ENCODE measurements at regions not wholly inside any gene's neighbourhood (a gene's known extent, or its start where the extent isn't known, plus 50 kb on each side); places are given as distances from the start of the nearest gene placed in this dataset.

DNA sequence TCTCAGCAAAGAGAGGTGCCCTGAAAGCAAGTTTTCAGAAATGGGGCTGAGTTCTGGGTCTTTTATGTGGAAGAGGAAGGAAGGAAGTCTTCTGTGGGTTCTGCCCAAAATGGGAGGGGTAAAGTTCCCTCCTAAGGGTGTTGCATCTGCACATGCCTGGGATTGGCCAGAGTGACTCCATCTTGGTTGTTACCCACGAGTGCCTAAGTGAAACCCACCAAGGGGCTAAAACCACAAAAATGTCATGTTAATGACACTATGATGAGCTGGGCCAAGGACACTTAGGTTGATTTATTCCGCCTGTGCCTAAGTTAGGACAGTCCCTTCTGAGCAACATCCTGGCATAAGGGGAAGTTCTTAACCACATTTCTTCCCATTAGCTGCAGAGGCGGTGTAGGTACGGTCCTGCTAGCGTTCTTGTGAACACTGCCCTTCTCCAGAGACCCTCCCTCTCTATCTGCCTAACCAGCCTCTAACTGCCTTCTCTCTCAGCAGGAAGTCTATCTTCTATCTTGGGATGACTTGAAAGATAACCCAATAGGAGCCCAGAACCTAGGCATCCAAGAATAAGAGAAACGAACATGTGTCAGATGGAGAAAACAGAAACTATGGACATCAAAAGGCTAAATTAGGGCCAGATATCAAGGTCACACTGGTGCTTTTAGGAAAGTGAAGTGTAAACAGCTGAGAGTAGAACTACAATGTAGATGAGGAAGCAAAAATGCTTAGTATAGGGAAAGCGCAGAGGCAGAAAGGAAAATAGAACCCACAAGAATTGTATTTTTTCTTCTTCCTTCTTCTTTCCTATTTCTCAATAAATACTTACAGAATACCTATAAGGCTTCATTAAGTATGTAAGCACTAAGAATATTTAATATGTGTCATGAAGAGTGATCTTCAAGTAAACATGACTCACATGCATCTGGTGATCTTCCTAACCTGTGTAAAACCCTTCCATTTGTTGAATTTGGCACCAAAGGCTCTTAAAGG lies 104.2 kb upstream of the AMN1 start (continued):
- TF ChIP-seq ZNF263 (CRISPR knock-in tag; IDR thresholded peaks at IDR 0.05; ENCODE audit: borderline replicate concordance) (no peak), KLF16 (IDR thresholded peaks at IDR 0.05) (no peak), ZNF764 (CRISPR knock-in tag; IDR thresholded peaks at IDR 0.05; ENCODE audit: low read depth) (peak; percentile 22; the same call in 1 of the 2 replicates), DDX20 (tag; IDR thresholded peaks at IDR 0.05; ENCODE audit: low read depth) (peak; percentile 95), SRSF1 (IDR thresholded peaks at IDR 0.05; ENCODE audit: low read depth, low read length) (no peak), ZNF707 (CRISPR knock-in tag; conservative IDR thresholded peaks at IDR 0.05) (peak; percentile 75), KLF13 (tag; IDR thresholded peaks at IDR 0.05; ENCODE audit: borderline replicate concordance, low read depth) (peak; percentile 78; the same call in 1 of the 2 replicates), TCF3 (CRISPR knock-in tag; IDR thresholded peaks at IDR 0.05) (peak; percentile 76), ZNF76 (CRISPR knock-in tag; IDR thresholded peaks at IDR 0.05; ENCODE audit: borderline replicate concordance) (0 out of 2 replicates have a peak, but pooled peaks have one; percentile 89), CBFA2T3 (IDR thresholded peaks at IDR 0.05) (peak; percentile 78), HNRNPK (IDR thresholded peaks at IDR 0.05; ENCODE audit: low read depth, low read length, poor library complexity, severe bottlenecking) (no peak), YY1 (IDR thresholded peaks at IDR 0.05; ENCODE audit: borderline replicate concordance in 1 of 3, control insufficient read depth in 1 of 3, extremely low read depth in 1 of 3, insufficient read depth in 3 of 3, insufficient read length in 1 of 3, insufficient replicate concordance in 2 of 3, low read depth in 1 of 3, low read length in 2 of 3) (peak in 1 of 3 experiments; percentile 51), PTRF (tag; IDR thresholded peaks at IDR 0.05) (peak; percentile 86), ELF4 (CRISPR knock-in tag; IDR thresholded peaks at IDR 0.05) (peak; percentile 67; the same call in 1 of the 2 replicates), GABPB2 (CRISPR knock-in tag; conservative IDR thresholded peaks at IDR 0.05) (no peak)
- TF ChIP-seq, protein P1, sequence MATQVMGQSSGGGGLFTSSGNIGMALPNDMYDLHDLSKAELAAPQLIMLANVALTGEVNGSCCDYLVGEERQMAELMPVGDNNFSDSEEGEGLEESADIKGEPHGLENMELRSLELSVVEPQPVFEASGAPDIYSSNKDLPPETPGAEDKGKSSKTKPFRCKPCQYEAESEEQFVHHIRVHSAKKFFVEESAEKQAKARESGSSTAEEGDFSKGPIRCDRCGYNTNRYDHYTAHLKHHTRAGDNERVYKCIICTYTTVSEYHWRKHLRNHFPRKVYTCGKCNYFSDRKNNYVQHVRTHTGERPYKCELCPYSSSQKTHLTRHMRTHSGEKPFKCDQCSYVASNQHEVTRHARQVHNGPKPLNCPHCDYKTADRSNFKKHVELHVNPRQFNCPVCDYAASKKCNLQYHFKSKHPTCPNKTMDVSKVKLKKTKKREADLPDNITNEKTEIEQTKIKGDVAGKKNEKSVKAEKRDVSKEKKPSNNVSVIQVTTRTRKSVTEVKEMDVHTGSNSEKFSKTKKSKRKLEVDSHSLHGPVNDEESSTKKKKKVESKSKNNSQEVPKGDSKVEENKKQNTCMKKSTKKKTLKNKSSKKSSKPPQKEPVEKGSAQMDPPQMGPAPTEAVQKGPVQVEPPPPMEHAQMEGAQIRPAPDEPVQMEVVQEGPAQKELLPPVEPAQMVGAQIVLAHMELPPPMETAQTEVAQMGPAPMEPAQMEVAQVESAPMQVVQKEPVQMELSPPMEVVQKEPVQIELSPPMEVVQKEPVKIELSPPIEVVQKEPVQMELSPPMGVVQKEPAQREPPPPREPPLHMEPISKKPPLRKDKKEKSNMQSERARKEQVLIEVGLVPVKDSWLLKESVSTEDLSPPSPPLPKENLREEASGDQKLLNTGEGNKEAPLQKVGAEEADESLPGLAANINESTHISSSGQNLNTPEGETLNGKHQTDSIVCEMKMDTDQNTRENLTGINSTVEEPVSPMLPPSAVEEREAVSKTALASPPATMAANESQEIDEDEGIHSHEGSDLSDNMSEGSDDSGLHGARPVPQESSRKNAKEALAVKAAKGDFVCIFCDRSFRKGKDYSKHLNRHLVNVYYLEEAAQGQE (IDR thresholded peaks at IDR 0.05; ENCODE audit: borderline replicate concordance): no peak
- TF ChIP-seq, protein P1 (CRISPR knock-in tag; IDR thresholded peaks at IDR 0.05; ENCODE audit: low read depth): no peak
- TF ChIP-seq, protein P2, sequence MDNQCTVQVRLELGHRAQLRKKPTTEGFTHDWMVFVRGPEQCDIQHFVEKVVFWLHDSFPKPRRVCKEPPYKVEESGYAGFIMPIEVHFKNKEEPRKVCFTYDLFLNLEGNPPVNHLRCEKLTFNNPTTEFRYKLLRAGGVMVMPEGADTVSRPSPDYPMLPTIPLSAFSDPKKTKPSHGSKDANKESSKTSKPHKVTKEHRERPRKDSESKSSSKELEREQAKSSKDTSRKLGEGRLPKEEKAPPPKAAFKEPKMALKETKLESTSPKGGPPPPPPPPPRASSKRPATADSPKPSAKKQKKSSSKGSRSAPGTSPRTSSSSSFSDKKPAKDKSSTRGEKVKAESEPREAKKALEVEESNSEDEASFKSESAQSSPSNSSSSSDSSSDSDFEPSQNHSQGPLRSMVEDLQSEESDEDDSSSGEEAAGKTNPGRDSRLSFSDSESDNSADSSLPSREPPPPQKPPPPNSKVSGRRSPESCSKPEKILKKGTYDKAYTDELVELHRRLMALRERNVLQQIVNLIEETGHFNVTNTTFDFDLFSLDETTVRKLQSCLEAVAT (IDR thresholded peaks at IDR 0.05): no peak

Measured in K562 (cell line).